ENCODE measurements at regions not wholly inside any gene's neighbourhood (a gene's known extent, or its start where the extent isn't known, plus 50 kb on each side); places are given as distances from the start of the nearest gene placed in this dataset.

DNA sequence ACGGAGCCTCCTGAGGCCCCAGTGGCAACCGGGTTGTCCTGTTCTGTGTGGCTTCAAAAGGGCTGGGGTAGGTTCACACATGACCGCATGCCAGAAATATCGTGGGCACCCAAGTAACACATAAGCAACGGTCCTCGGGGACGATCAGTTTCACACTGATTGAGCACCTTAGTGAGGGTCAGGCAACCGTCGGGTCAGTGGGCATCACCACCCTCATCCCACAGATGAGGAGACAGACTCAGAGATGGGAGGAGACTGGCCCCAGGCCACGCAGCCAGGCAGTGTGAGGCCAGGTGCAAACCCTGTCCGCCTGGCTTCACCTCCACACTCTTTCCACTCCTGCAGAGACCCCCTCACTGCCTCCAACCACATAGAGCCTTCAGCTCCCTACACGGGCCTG lies 309.8 kb downstream of the MATN1 start:
- no peaks in the 10 kb centered on the region for H3K36me3 ChIP-seq (ENCODE audit: control insufficient read depth, low read length)

GRCh38 chr1:30413111-30413440 lies 310.3 kb downstream of the MATN1 start:
- Histone ChIP-seq H4K20me1 (ENCODE audit: control insufficient read depth, insufficient read depth, low read depth, low read length) (no peaks in the 10 kb centered on the region), H3K9me2 (replicated peaks; ENCODE audit: control insufficient read depth, low read length) (no peaks in the 10 kb centered on the region), H3K36me3 (ENCODE audit: control insufficient read depth, low read length) (no peaks in the 10 kb centered on the region), H3K9me3 (ENCODE audit: control insufficient read depth, insufficient read depth, low read length) (no peaks in the 10 kb centered on the region), H3F3A (ENCODE audit: control insufficient read depth, insufficient read depth) (no peaks in the 10 kb centered on the region), H3K4me2 (ENCODE audit: low read length) (no peak overlapping the region), H3K27ac (ENCODE audit: low read depth, low read length) (no peak overlapping the region), H3K4me3 (ENCODE audit: low read length) (no peak overlapping the region), H3K4me1 (ENCODE audit: control insufficient read depth, low read length) (no peaks in the 10 kb centered on the region), H3K79me2 (ENCODE audit: control insufficient read depth, low read length) (no peaks in the 10 kb centered on the region), H3K27me3 (ENCODE audit: control insufficient read depth, low read length) (peaks cover 3% of the 10 kb centered on the region; the same call in 1 of the 2 replicates)
- TF ChIP-seq, protein P1, sequence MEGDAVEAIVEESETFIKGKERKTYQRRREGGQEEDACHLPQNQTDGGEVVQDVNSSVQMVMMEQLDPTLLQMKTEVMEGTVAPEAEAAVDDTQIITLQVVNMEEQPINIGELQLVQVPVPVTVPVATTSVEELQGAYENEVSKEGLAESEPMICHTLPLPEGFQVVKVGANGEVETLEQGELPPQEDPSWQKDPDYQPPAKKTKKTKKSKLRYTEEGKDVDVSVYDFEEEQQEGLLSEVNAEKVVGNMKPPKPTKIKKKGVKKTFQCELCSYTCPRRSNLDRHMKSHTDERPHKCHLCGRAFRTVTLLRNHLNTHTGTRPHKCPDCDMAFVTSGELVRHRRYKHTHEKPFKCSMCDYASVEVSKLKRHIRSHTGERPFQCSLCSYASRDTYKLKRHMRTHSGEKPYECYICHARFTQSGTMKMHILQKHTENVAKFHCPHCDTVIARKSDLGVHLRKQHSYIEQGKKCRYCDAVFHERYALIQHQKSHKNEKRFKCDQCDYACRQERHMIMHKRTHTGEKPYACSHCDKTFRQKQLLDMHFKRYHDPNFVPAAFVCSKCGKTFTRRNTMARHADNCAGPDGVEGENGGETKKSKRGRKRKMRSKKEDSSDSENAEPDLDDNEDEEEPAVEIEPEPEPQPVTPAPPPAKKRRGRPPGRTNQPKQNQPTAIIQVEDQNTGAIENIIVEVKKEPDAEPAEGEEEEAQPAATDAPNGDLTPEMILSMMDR (IDR thresholded peaks at IDR 0.05; ENCODE audit: low read depth, low read length, poor library complexity, severe bottlenecking): no peak
- TF ChIP-seq EZH2phosphoT487 (IDR thresholded peaks at IDR 0.05; ENCODE audit: borderline replicate concordance, low read length): no peak

More for the DNA sequence above, 309.8 kb downstream of the MATN1 start:
- H3K27ac ChIP-seq (ENCODE audit: low read depth, low read length): no peak overlapping the region
- no peaks in the 10 kb centered on the region for H3K9me2 ChIP-seq (replicated peaks; ENCODE audit: control insufficient read depth, low read length)
- H3K9me3 ChIP-seq (ENCODE audit: control insufficient read depth, insufficient read depth, low read length): no peaks in the 10 kb centered on the region
- no peaks in the 10 kb centered on the region for H3K4me1 ChIP-seq (ENCODE audit: control insufficient read depth, low read length)
- H3K4me3 ChIP-seq (ENCODE audit: low read length): no peak overlapping the region
- no peaks in the 10 kb centered on the region for H3K79me2 ChIP-seq (ENCODE audit: control insufficient read depth, low read length)
- H3K27me3 ChIP-seq (ENCODE audit: control insufficient read depth, low read length): peaks cover 3% of the 10 kb centered on the region; the same call in 1 of the 2 replicates
- no peak overlapping the region for H3K4me2 ChIP-seq (ENCODE audit: low read length)
- no peaks in the 10 kb centered on the region for H3F3A ChIP-seq (ENCODE audit: control insufficient read depth, insufficient read depth)
- TF ChIP-seq, protein P1 (IDR thresholded peaks at IDR 0.05; ENCODE audit: low read depth, low read length, poor library complexity, severe bottlenecking): no peak
- TF ChIP-seq EZH2phosphoT487 (IDR thresholded peaks at IDR 0.05; ENCODE audit: borderline replicate concordance, low read length): no peak
- H4K20me1 ChIP-seq (ENCODE audit: control insufficient read depth, insufficient read depth, low read depth, low read length): no peaks in the 10 kb centered on the region

DNA sequence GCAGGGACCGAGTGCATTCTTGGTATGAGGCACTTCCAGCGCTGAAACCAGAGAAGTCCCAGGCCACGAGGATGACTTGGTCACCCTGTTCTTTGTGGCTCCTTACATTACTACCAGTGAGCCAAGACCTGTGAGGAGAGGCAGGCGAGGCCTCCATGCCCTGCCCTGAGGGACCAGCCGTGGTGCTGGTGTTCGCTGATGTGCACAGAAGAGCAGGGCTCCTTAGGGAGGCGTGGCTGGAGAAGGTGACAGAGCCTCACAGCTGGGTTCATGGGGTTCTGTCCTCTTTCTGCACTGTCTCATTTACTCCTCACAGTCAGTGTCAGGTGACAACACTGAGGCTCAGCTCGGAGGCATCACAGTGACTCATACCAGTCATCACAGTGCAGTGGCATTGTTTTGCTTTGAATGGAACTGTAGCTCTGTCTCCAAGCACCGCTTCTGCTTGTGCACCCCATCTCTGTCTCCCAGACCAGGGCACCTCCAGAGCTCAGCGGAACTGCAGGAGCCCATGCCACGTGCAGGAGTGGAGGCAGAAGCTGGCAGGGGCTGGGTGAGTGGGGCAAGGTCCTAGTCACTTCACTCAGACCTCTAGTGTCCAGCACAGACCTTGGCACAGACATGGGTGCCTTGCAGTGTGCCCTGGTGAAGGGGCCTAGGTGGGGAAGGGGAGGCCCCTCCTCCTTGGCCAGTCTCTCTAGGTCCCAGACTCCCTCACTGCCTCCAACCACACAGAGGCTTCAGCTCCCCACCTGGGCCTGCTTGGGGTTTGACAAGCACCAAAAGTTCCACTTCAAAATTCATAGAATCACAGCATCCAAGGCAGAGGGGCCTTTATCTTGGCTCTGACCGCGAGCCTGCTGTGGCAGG lies 310.9 kb downstream of the MATN1 start:
- no peaks in the 10 kb centered on the region for H3K4me1 ChIP-seq (ENCODE audit: control insufficient read depth, low read length)
- no peak overlapping the region for H3K4me2 ChIP-seq (ENCODE audit: low read length)
- H3K9me2 ChIP-seq (replicated peaks; ENCODE audit: control insufficient read depth, low read length): no peaks in the 10 kb centered on the region
- H3K9me3 ChIP-seq (ENCODE audit: control insufficient read depth, insufficient read depth, low read length): no peaks in the 10 kb centered on the region
- TF ChIP-seq, protein P1 (IDR thresholded peaks at IDR 0.05; ENCODE audit: low read depth, low read length, poor library complexity, severe bottlenecking): no peak
- no peaks in the 10 kb centered on the region for H3K36me3 ChIP-seq (ENCODE audit: control insufficient read depth, low read length)
- H3K27ac ChIP-seq (ENCODE audit: low read depth, low read length): no peak overlapping the region
- no peaks in the 10 kb centered on the region for H3K79me2 ChIP-seq (ENCODE audit: control insufficient read depth, low read length)
- H3K27me3 ChIP-seq (ENCODE audit: control insufficient read depth, low read length): peaks cover 3% of the 10 kb centered on the region; the same call in 1 of the 2 replicates
- no peaks in the 10 kb centered on the region for H4K20me1 ChIP-seq (ENCODE audit: control insufficient read depth, insufficient read depth, low read depth, low read length)
- no peaks in the 10 kb centered on the region for H3F3A ChIP-seq (ENCODE audit: control insufficient read depth, insufficient read depth)
- no peak overlapping the region for H3K4me3 ChIP-seq (ENCODE audit: low read length)
